ENCODE measurements at regions not wholly inside any gene's neighbourhood (a gene's known extent, or its start where the extent isn't known, plus 50 kb on each side); places are given as distances from the start of the nearest gene placed in this dataset.

- Histone ChIP-seq H4K20me1 (ENCODE audit: control insufficient read depth, insufficient read depth, low read length, poor library complexity, severe bottlenecking) (no peaks in the 10 kb centered on the region), H3K27me3 (replicated peaks in 1 of 4; ENCODE audit: control extremely low read depth in 1 of 4, control insufficient read depth in 3 of 4, insufficient read depth in 4 of 4, low read length in 3 of 4) (no peaks in the 10 kb centered on the region), H3K27ac (ENCODE audit: low read length in 2 of 2) (no peak overlapping the region), H3K9me3 (ENCODE audit: control extremely low read depth in 1 of 3, control insufficient read depth in 2 of 3, insufficient read depth in 1 of 3, low read length in 2 of 3) (peaks cover 0 to 4% (median 0%) of the 10 kb centered on the region in 3 donors), H3K4me2 (replicated peaks; ENCODE audit: low read depth, low read length, poor library complexity, severe bottlenecking) (no peak overlapping the region), H3K79me2 (ENCODE audit: control insufficient read depth, insufficient read depth, low read length) (no peaks in the 10 kb centered on the region), H3K4me1 (ENCODE audit: control insufficient read depth in 2 of 2, insufficient read depth in 2 of 2, low read length in 2 of 2) (no peaks in the 10 kb centered on the region), H3K9ac (ENCODE audit: low read length) (no peak overlapping the region), H3K36me3 (replicated peaks in 1 of 2; ENCODE audit: control extremely low read depth in 1 of 2, control insufficient read depth in 1 of 2, extremely low read depth in 1 of 2, insufficient read depth in 2 of 2, low read length in 1 of 2) (no peaks in the 10 kb centered on the region), H2AFZ (ENCODE audit: insufficient read depth, low read depth, low read length, poor library complexity, severe bottlenecking) (no peak overlapping the region), H3K4me3 (ENCODE audit: control extremely low read depth in 1 of 5, extremely low read depth in 1 of 5, insufficient read depth in 1 of 5, low read depth in 2 of 5, low read length in 4 of 5) (no peak overlapping the region)
- Mint-ChIP-seq H3K4me1 (no peaks in the 10 kb centered on the region), H3K27me3 (no peaks in the 10 kb centered on the region), H3K4me3 (no peak overlapping the region), H3K27ac (no peak overlapping the region), H3K9me3 (ENCODE audit: insufficient read depth) (no peaks in the 10 kb centered on the region)
- no peak for DNase-seq
- WGBS (ENCODE audit: insufficient coverage): 81% methylated on average over 3 of the region's 6 CpGs
- CTCF ChIA-PET: no interaction called here
- POLR2A ChIA-PET: no interaction called here
- intact Hi-C loops (cut with micrococcal nuclease): no loop called here
- no peak for ATAC-seq (ENCODE audit: low read depth)
- no peak for TF ChIP-seq CTCF (IDR thresholded peaks at IDR 0.05)
Observed at GRCh38 chr11:96942855-96943254, 553.0 kb downstream of the JRKL start.

GRCh38 chr11:96943970-96944369 is 554.2 kb downstream of the JRKL start:
- Histone ChIP-seq H3K9me3 (ENCODE audit: control extremely low read depth in 1 of 3, control insufficient read depth in 2 of 3, insufficient read depth in 1 of 3, low read length in 2 of 3) (peaks cover 0 to 4% (median 0%) of the 10 kb centered on the region in 3 donors), H3K36me3 (replicated peaks in 1 of 2; ENCODE audit: control extremely low read depth in 1 of 2, control insufficient read depth in 1 of 2, extremely low read depth in 1 of 2, insufficient read depth in 2 of 2, low read length in 1 of 2) (no peaks in the 10 kb centered on the region), H3K9ac (ENCODE audit: low read length) (no peak overlapping the region), H3K4me2 (replicated peaks; ENCODE audit: low read depth, low read length, poor library complexity, severe bottlenecking) (no peak overlapping the region), H3K4me3 (ENCODE audit: control extremely low read depth in 1 of 5, extremely low read depth in 1 of 5, insufficient read depth in 1 of 5, low read depth in 2 of 5, low read length in 4 of 5) (no peak overlapping the region), H3K27me3 (replicated peaks in 1 of 4; ENCODE audit: control extremely low read depth in 1 of 4, control insufficient read depth in 3 of 4, insufficient read depth in 4 of 4, low read length in 3 of 4) (no peaks in the 10 kb centered on the region), H4K20me1 (ENCODE audit: control insufficient read depth, insufficient read depth, low read length, poor library complexity, severe bottlenecking) (no peaks in the 10 kb centered on the region), H2AFZ (ENCODE audit: insufficient read depth, low read depth, low read length, poor library complexity, severe bottlenecking) (no peak overlapping the region), H3K4me1 (ENCODE audit: control insufficient read depth in 2 of 2, insufficient read depth in 2 of 2, low read length in 2 of 2) (no peaks in the 10 kb centered on the region), H3K79me2 (ENCODE audit: control insufficient read depth, insufficient read depth, low read length) (no peaks in the 10 kb centered on the region), H3K27ac (ENCODE audit: low read length in 2 of 2) (no peak overlapping the region)
- no peaks in the 10 kb centered on the region for H3K9me3 Mint-ChIP-seq (ENCODE audit: insufficient read depth)
- intact Hi-C loops (cut with micrococcal nuclease): no loop called here
- H3K27ac Mint-ChIP-seq: no peak overlapping the region
- CTCF ChIA-PET: no interaction called here
- no CpG with 5 or more reads among the region's 1 CpG for WGBS (ENCODE audit: insufficient coverage)
- no peak for DNase-seq
- no peak overlapping the region for H3K4me3 Mint-ChIP-seq
- no peak for ATAC-seq (ENCODE audit: low read depth)
- TF ChIP-seq EZH2 (IDR thresholded peaks at IDR 0.05; ENCODE audit: borderline replicate concordance, insufficient read depth, low read depth, low read length, poor library complexity, severe bottlenecking) (no peak), CTCF (IDR thresholded peaks at IDR 0.05) (no peak)
- H3K27me3 Mint-ChIP-seq: no peaks in the 10 kb centered on the region
- H3K4me1 Mint-ChIP-seq: no peaks in the 10 kb centered on the region
- POLR2A ChIA-PET: no interaction called here
